DMS 273 (cell line): ENCODE measurements at regions not wholly inside any gene's neighbourhood (a gene's known extent, or its start where the extent isn't known, plus 50 kb on each side); places are given as distances from the start of the nearest gene placed in this dataset.
A peak's percentile ranks its signal among the peaks of the same experiment; 100 is the strongest.
"Not testable (repeated sequence)": the region's sequence is repeated elsewhere in the genome, so short reads cannot be mapped to it uniquely, and the experiment has no call there.

ENCODE experiments used
- DNase-seq: peaks from one replicate; lab custom pipeline; 2025; ENCODE audit not compliant: unreplicated experiment; lab: John Stamatoyannopoulos, UW

- DNase-seq, result no peak
Observed at GRCh38 chr2:235105821-235106359, 154.1 kb downstream of the SH3BP4 start.

- DNase-seq, result peak; percentile 73
Observed at GRCh38 chr2:235106874-235107639, 155.2 kb downstream of the SH3BP4 start.

GRCh38 chr2:235107640-235107951 lies 155.8 kb downstream of the SH3BP4 start:
- DNase-seq, result no peak

GRCh38 chr2:235109561-235109960 lies 157.7 kb downstream of the SH3BP4 start:
- DNase-seq, result not testable (repeated sequence)

GRCh38 chr2:235112365-235112764 lies 160.5 kb downstream of the SH3BP4 start:
- no peak for DNase-seq

- no peak for DNase-seq
Observed at GRCh38 chr2:235113854-235114253, 162.0 kb downstream of the SH3BP4 start.

GRCh38 chr2:235114286-235114685 lies 162.5 kb downstream of the SH3BP4 start:
- no peak for DNase-seq

GRCh38 chr2:235115521-235115920 lies 163.7 kb downstream of the SH3BP4 start:
- no peak for DNase-seq

- peak; percentile 66 for DNase-seq
Observed at GRCh38 chr2:235116885-235117492, 165.2 kb downstream of the SH3BP4 start.

GRCh38 chr2:235126768-235127167 lies 175.0 kb downstream of the SH3BP4 start:
- no peak for DNase-seq

- no peak for DNase-seq
Observed at GRCh38 chr2:235127931-235128330, 176.1 kb downstream of the SH3BP4 start.

GRCh38 chr2:235129850-235130249 lies 178.0 kb downstream of the SH3BP4 start:
- DNase-seq, result no peak

GRCh38 chr2:235131334-235132305 lies 179.8 kb downstream of the SH3BP4 start:
- DNase-seq, result no peak

GRCh38 chr2:235132651-235133050 lies 180.8 kb downstream of the SH3BP4 start:
- DNase-seq, result no peak

GRCh38 chr2:235133837-235134236 lies 182.0 kb downstream of the SH3BP4 start:
- DNase-seq, result no peak

GRCh38 chr2:235134420-235134819 lies 182.6 kb downstream of the SH3BP4 start:
- DNase-seq, result no peak

- no peak for DNase-seq
Observed at GRCh38 chr2:235135195-235135965, 183.6 kb downstream of the SH3BP4 start.

GRCh38 chr2:235135990-235136561 lies 184.3 kb downstream of the SH3BP4 start:
- peak; percentile 89 for DNase-seq

- DNase-seq, result no peak
Observed at GRCh38 chr2:235138339-235138738, 186.5 kb downstream of the SH3BP4 start.
